AG04449 (cell line): ENCODE measurements at regions not wholly inside any gene's neighbourhood (a gene's known extent, or its start where the extent isn't known, plus 50 kb on each side); places are given as distances from the start of the nearest gene placed in this dataset.

Experiments
- CTCF ChIA-PET: fragments of 350-600 bp; formaldehyde crosslinking; extraction: SDS; loops from one replicate; lab custom pipeline; 2021; ENCODE audit warnings: antibody characterized with exemption; lab: Yijun Ruan, JAX
- POLR2A ChIA-PET: fragments of 400-600, 350-600 bp; formaldehyde crosslinking; extraction: SDS; loops from one replicate; lab custom pipeline; 2020; ENCODE audit warnings: antibody characterized with exemption, inconsistent platforms; lab: Yijun Ruan, JAX
- DNase-seq: peaks from one replicate; pipeline ENCODE4 v3.0.0-alpha.2; 2010; ENCODE audit warnings: low read depth, low spot score
- H3K4me3 ChIP-seq: 2 replicates; pipeline ENCODE4 v1.5.1; 2011; ENCODE audit warnings: low read depth, mild to moderate bottlenecking, control low read depth, low read length
- TF ChIP-seq, protein P1 (sequence below): IDR thresholded peaks from one replicate; pipeline ENCODE4 v1.5.1; 2011; ENCODE audit warnings: mild to moderate bottlenecking, moderate library complexity, low read length, control low read depth, inconsistent platforms; ENCODE audit not compliant: insufficient read depth; ENCODE audit errors: missing control alignments

- POLR2A ChIA-PET = no interaction called here
- TF ChIP-seq, protein P1, sequence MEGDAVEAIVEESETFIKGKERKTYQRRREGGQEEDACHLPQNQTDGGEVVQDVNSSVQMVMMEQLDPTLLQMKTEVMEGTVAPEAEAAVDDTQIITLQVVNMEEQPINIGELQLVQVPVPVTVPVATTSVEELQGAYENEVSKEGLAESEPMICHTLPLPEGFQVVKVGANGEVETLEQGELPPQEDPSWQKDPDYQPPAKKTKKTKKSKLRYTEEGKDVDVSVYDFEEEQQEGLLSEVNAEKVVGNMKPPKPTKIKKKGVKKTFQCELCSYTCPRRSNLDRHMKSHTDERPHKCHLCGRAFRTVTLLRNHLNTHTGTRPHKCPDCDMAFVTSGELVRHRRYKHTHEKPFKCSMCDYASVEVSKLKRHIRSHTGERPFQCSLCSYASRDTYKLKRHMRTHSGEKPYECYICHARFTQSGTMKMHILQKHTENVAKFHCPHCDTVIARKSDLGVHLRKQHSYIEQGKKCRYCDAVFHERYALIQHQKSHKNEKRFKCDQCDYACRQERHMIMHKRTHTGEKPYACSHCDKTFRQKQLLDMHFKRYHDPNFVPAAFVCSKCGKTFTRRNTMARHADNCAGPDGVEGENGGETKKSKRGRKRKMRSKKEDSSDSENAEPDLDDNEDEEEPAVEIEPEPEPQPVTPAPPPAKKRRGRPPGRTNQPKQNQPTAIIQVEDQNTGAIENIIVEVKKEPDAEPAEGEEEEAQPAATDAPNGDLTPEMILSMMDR = no peak
- CTCF ChIA-PET = no interaction called here
- no peak for DNase-seq
- no peak overlapping the region for H3K4me3 ChIP-seq
Observed at GRCh38 chr2:53442093-53442492, 325.5 kb upstream of the CHAC2 start.

DNA sequence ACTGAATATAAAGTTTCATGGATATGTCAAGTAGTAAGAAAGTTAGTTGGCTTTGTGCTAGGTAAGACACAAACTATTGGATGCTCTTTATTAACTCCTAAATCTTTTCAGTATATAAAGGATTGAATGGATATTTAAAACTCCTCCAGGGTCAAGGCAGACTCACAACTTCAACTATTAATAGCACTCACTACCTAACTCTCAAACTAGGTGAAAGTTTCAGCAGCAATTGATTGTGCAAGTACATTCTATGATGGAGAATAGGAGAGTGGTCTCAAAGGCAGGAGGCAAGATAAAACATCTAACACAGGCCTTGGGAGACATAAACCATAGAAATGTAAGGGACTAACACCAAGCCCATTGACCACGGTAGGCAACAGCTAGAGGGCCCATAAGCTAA is 328.9 kb upstream of the CHAC2 start:
- TF ChIP-seq, protein P1 = no peak
- DNase-seq = no peak
- ChIA-PET CTCF (no interaction called here), POLR2A (no interaction called here)
- no peak overlapping the region for H3K4me3 ChIP-seq

GRCh38 chr2:53438100-53438499 is 329.5 kb upstream of the CHAC2 start:
- TF ChIP-seq, protein P1 = no peak
- ChIA-PET CTCF (no interaction called here), POLR2A (no interaction called here)
- no peak for DNase-seq
- no peak overlapping the region for H3K4me3 ChIP-seq

DNA sequence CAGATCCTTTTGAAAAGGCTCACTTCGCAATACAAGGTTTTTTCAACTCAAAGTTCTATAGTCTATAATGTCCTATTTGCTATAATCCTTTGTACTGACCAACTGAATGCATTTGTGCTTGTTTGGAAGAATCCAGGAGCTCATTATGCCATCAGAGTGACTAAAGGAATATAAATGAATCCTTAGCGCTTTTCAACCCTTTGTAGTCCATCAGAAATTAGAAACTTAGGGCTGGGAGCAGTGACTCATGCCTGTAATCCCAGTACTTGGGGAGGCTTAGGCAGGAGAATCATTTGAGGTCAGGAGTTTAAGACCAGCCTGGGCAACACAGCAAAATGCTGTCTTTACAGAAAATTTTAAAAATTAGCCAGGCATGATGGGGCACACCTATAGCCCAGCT is 330.2 kb upstream of the CHAC2 start:
- ChIA-PET POLR2A (no interaction called here), CTCF (no interaction called here)
- H3K4me3 ChIP-seq = no peak overlapping the region

DNA sequence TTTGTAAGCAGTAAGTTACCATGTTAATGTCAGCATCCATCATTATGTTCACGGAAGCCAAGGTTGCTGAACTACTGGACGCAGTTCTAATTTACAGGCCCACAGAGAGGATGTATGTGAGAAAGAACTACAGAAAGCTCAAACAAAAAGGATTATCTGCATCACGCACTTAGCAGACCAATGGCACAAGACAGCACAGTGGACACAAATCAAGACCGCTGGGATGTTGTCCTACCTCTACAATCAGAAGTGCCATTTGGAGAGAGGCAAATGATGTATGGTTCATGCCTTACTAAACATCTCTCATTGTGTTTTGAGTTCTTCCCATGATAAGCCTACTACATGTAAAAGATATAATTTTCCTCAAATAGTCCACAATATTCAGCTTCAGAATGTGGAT is 330.7 kb upstream of the CHAC2 start:
- ChIA-PET POLR2A (no interaction called here), CTCF (no interaction called here)
- TF ChIP-seq, protein P1 = no peak

More for the DNA sequence above, 330.2 kb upstream of the CHAC2 start:
- TF ChIP-seq, protein P1 = no peak
- DNase-seq = no peak

GRCh38 chr2:53435610-53436009 is 332.0 kb upstream of the CHAC2 start:
- TF ChIP-seq, protein P1 = no peak
- ChIA-PET CTCF (no interaction called here), POLR2A (no interaction called here)
- no peak for DNase-seq
- no peak overlapping the region for H3K4me3 ChIP-seq

More for the DNA sequence above, 330.7 kb upstream of the CHAC2 start:
- no peak overlapping the region for H3K4me3 ChIP-seq
- no peak for DNase-seq
